ENCODE measurements at regions not wholly inside any gene's neighbourhood (a gene's known extent, or its start where the extent isn't known, plus 50 kb on each side); places are given as distances from the start of the nearest gene placed in this dataset.

GRCh38 chr14:21999402-21999801 lies 325.8 kb upstream of the OR4E1 start (continued):
- TF ChIP-seq CHD1 (IDR thresholded peaks at IDR 0.05; ENCODE audit: low read depth, low read length) (no peak), KDM4A (IDR thresholded peaks at IDR 0.05; ENCODE audit: low read depth, low read length, severe bottlenecking) (no peak), CREB1 (IDR thresholded peaks at IDR 0.05) (no peak), TEAD4 (IDR thresholded peaks at IDR 0.05; ENCODE audit: low read depth, low read length) (no peak)
